SJSA1 (cell line): ENCODE measurements at regions not wholly inside any gene's neighbourhood (a gene's known extent, or its start where the extent isn't known, plus 50 kb on each side); places are given as distances from the start of the nearest gene placed in this dataset.
"Not testable (repeated sequence)": the region's sequence is repeated elsewhere in the genome, so short reads cannot be mapped to it uniquely, and the experiment has no call there.

Experiments used
- DNase-seq, 2 experiments: peaks; one replicate each; pipeline ENCODE4 v3.0.0-alpha.2; 2015 to 2020; ENCODE audit warnings: low spot score in 2 of 2, low read depth in 1 of 2
- H3K27ac ChIP-seq: fragments of 250-450 bp; sonication (Bioruptor Pico); 2 replicates; pipeline ENCODE4 v1.5.1; 2020; ENCODE audit warnings: mild to moderate bottlenecking, moderate library complexity
- H3K27me3 ChIP-seq: fragments of 250-450 bp; sonication (Bioruptor Pico); replicated peaks from 2 replicates; pipeline ENCODE4 v1.5.1; 2020; ENCODE audit warnings: mild to moderate bottlenecking, moderate library complexity
- H3K36me3 ChIP-seq: fragments of 250-450 bp; sonication (Bioruptor Pico); 2 replicates; pipeline ENCODE4 v1.5.1; 2020; ENCODE audit warnings: mild to moderate bottlenecking
- H3K4me1 ChIP-seq: fragments of 250-450 bp; sonication (Bioruptor Pico); replicated peaks from 2 replicates; pipeline ENCODE4 v1.6.1; 2021; ENCODE audit warnings: mild to moderate bottlenecking
- H3K4me3 ChIP-seq: fragments of 250-450 bp; sonication (Bioruptor Pico); 2 replicates; pipeline ENCODE4 v1.5.1; 2020; ENCODE audit warnings: mild to moderate bottlenecking
- H3K9me3 ChIP-seq: fragments of 250-450 bp; sonication (Bioruptor Pico); replicated peaks from 2 replicates; pipeline ENCODE4 v1.5.1; 2020; ENCODE audit warnings: mild to moderate bottlenecking

DNA sequence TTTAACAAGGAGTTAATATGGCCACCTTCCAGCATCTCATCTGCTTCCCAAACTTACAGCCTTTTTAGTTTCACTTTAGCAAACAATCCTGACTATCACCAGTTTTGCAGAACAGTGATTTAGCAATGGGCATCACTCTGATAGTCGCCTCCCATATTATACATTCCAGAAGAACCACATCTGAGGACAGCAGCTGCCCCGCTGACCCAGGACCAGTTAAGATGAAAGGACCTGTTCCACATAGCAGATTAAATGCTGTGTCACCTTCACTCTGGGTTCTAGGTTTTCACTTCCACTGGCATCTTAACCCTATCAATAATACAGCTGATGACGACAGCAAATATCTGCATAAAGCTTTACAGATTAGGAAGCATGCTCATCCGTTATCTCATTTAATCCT is 99.8 kb downstream of the TRIM69 start:
- no peak overlapping the region for H3K4me3 ChIP-seq
- H3K36me3 ChIP-seq = no peaks in the 10 kb centered on the region
- DNase-seq = no peak
- no peaks in the 10 kb centered on the region for H3K9me3 ChIP-seq
- no peak overlapping the region for H3K27ac ChIP-seq
- no peaks in the 10 kb centered on the region for H3K27me3 ChIP-seq
- H3K4me1 ChIP-seq = no peaks in the 10 kb centered on the region

DNA sequence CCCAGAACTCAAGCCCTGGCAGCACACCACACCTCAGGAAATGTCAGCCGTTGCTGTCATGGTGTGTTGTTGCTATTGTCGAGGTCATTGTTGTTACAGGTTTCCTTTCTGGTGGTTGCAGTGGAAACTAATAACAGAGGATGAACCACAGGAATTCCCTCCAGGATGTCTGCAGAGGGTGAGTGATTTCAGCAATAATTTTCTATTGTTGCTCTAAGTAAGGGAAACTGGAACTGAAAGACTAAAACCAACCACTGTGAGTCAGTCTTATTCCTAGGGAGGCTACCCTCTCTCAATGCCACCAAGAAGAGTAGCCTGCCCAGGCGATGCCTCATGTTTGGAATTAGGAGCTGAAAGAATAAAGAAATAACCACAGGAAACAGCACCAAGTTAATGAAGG is 102.6 kb downstream of the TRIM69 start:
- H3K27me3 ChIP-seq, H3K4me3 ChIP-seq, H3K9me3 ChIP-seq, H3K36me3 ChIP-seq, H3K27ac ChIP-seq, H3K4me1 ChIP-seq: not testable (repeated sequence)
- peak; percentile 52 to 72 for DNase-seq

DNA sequence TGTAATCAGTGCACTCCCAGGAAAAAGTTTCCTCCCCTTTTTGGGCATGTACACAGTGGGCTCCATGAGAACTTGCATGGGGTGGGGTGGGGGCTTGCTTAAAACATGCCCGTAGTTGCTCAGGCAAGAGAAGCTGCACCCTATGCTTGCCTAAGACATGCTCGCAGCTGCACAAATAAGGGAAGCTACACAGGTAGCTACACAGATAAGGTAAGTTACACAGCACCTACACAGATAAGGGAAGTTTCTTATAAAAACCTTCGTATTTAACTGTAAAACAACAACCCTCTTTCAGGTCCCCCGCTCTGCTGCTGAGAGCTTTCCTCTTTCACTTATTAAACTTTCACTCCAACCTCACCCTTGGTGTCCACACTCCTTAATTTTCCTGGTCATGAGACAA is 105.4 kb downstream of the TRIM69 start:
- not testable (repeated sequence) for H3K27ac ChIP-seq, DNase-seq, H3K27me3 ChIP-seq, H3K9me3 ChIP-seq, H3K36me3 ChIP-seq, H3K4me3 ChIP-seq, H3K4me1 ChIP-seq

DNA sequence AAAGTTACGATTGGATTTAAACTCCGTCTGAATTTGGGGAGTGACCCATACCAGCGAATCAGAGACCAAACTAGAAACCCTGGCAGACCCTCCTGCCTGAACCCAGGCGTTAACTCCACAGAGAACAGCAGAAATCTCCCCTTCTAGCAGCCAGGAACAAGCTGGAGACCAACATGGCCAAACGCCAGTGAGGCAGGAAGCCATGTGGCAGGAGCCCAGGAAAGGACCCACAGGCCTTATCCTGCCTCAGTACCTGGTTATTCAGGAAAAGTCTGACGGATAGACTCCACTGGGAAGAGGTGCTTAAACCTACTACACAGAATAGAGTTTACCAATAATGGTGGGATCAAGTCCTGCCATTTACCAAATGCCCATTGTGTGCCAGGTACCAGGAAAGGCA is 106.6 kb downstream of the TRIM69 start:
- not testable (repeated sequence) for H3K9me3 ChIP-seq, H3K27me3 ChIP-seq, H3K27ac ChIP-seq, H3K4me1 ChIP-seq, H3K4me3 ChIP-seq, DNase-seq, H3K36me3 ChIP-seq

DNA sequence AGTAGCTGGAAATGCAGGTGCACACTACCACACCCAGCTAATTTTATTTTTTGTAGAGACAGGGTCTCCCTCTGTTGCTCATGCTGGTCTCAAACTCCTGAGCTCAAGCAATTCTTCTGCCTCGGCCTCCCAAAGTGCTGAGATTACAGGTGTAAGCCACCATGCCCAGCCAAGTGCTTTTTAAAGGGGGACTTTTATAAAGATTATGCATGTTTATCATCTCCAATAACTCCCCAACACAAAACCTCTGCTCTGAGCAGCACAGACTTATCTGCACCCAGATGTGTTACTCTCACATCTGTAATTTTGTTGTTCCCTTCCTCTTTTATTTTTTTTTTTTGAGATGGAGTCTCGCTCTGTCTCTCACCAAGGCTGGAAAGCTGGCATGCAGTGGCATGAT is 108.6 kb downstream of the TRIM69 start:
- DNase-seq, H3K9me3 ChIP-seq, H3K4me3 ChIP-seq, H3K27me3 ChIP-seq, H3K36me3 ChIP-seq, H3K27ac ChIP-seq, H3K4me1 ChIP-seq: not testable (repeated sequence)

DNA sequence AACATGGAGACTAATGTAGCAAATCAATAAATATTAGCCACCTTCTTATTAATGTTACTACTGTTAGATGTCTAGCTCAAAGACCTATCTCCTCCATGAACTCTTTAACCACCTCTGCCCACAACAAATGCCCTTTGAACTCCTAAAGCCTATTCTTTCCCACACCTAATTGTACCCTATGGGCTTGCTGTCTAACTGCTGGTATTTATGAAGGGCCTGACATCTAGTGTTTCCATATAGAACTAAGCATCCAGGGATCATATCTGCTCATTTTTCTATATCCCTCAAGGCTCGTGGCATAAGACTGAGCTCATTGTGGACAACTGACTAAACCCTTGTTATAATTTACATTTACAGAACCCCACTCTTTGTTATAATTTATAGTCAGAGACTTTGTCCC is 109.8 kb downstream of the TRIM69 start:
- H3K27ac ChIP-seq, H3K36me3 ChIP-seq, H3K4me1 ChIP-seq, H3K27me3 ChIP-seq, DNase-seq, H3K9me3 ChIP-seq, H3K4me3 ChIP-seq: not testable (repeated sequence)

DNA sequence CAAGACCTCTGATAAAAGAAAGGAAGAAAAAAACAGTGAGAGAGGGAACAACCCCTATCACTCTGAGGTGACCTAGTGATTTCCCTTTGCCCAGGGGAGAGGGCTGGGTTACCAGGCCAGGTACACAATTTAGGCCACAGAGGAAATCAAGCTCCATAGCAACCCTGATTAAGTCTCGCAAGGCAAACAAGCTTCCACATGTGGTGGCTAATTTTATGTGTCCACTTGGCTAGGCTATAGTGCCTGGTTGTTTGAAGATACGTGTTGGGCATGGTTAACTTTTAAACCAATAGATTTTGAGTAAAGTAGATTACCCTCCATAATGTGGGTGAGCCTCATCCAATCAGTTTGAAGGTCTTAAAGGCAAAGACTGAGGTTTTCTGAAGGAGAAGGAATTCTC is 108.9 kb upstream of the TERB2 start:
- not testable (repeated sequence) for H3K27ac ChIP-seq, H3K36me3 ChIP-seq, H3K9me3 ChIP-seq, H3K4me3 ChIP-seq, H3K27me3 ChIP-seq, H3K4me1 ChIP-seq, DNase-seq

DNA sequence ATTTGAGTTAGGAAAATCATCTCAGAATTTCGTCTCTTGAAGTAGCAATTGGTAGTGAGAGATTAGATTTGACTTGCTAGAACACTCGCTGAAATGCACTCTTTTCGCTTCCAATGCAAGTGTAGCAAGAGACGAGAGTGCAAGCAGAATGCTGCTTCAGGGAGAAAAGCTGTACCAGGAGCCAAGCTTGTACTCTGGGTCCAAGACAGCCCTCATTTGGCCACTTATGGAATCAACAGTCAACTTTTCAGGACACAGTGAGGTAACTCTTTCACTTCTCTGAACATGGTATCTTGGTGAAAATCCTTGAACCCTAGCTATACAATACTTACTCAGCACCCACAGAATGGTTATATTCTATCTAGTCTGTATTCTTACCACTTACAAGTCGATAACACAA is 107.6 kb upstream of the TERB2 start:
- not testable (repeated sequence) for DNase-seq

DNA sequence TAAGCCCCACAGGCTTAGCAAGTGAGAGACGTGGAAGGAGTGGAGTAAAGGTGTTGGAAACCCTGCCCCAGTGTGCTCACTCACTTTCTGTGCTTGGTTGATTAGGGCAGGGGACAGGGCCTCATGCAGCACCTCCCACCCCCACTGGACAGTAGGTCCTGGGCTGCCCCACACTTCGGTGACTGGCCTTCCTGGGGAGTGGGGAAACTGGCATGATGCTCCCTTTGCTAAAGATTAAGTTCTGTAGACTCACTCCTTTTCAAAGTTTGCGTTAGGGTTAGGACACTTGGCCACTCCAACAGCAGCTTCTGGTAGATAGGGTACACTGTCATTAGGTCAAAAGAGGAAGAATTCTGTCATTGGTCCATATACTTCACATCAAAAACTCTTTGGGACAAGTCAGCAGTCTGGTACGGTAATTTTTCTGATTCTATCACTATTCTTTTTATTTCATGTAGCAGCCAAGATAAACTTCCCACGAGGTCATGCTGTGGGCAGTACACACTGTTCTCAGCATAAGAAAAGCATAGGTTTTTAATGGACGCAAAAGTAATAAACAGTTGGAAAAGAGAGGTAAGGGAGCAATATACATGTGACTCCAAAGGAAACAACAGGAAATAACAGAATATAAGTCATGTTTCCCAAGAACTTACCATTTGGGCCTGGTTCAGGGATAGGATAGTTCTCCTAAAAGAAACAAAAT is 106.6 kb upstream of the TERB2 start:
- not testable (repeated sequence) for H3K27me3 ChIP-seq, H3K27ac ChIP-seq, H3K9me3 ChIP-seq, H3K36me3 ChIP-seq, H3K4me1 ChIP-seq, DNase-seq, H3K4me3 ChIP-seq

More for the DNA sequence above, 107.6 kb upstream of the TERB2 start:
- not testable (repeated sequence) for H3K27ac ChIP-seq, H3K27me3 ChIP-seq, H3K9me3 ChIP-seq, H3K4me3 ChIP-seq, H3K4me1 ChIP-seq, H3K36me3 ChIP-seq

DNA sequence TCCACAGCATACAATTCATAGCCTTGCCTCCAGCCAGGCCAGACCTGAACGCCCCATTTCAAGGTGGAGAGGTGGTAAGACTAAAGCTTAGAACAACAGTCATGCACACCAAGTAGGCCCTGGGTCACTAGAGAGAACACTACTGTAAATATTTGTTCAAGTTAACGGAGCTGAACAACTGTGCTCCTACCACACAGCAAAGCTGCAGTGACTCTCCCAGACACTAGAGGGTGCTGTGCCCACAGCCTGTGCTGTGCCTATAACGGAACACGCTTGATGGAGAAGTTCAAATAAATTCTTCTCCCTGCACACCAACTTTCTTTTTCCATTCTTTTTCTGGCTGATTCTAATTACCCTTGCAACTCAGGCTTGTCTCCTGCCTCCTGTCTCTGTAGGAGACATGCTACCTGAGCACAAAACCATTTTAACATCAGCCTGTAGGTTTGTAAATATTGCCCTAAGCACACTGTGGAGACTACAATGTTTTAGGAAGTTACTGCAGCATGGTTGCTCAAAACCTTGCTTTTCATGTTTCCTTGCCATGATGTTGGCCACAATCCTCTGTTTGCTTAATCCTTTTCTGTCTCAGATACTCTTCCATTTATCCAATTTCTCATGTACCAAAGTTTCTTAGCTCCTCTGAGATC is 103.1 kb upstream of the TERB2 start:
- not testable (repeated sequence) for H3K4me3 ChIP-seq, H3K27me3 ChIP-seq, H3K36me3 ChIP-seq, H3K9me3 ChIP-seq, H3K27ac ChIP-seq, H3K4me1 ChIP-seq
- DNase-seq = peak; percentile 42 to 62

DNA sequence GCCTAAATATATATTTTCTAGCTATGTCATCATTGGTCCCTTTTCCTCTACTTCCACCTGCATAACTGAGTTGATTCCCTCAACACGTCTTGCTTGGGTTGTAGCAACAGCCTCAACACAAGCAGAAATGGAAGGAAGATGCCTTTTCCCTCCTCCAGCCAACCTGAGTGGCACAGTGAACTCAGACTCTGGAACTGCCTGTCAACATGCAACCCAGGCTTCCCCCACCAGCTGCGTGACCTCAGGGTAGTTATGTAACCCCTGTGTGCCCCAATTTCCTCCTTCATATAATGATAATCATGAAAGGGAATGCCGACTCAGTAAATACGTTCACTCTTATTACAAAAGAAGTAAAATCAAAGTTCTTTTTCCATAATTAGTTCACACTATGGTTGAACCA is 101.8 kb upstream of the TERB2 start:
- not testable (repeated sequence) for H3K4me1 ChIP-seq, DNase-seq, H3K27me3 ChIP-seq, H3K9me3 ChIP-seq, H3K4me3 ChIP-seq, H3K27ac ChIP-seq, H3K36me3 ChIP-seq

DNA sequence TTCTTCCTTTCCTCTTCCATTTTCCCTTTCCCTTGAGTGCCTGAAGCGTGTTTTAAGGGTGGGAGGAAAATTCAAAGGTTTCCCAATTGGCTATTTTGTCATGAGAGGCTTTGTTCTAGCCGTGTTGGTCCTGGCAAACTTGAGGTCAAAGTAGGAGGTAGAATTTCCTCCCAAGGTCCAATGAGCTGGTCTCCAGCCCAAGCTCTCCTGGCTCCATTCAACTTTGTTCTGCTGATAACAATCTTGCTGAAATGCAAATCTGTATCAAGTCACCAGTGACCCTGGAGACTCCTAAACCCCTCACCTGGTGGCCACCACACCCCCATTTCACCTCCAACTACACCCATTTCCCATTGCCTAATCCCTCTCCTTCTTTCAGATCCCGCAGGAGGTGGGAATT is 100.2 kb upstream of the TERB2 start:
- H3K36me3 ChIP-seq, H3K27ac ChIP-seq, H3K27me3 ChIP-seq, DNase-seq, H3K4me1 ChIP-seq, H3K9me3 ChIP-seq, H3K4me3 ChIP-seq: not testable (repeated sequence)

DNA sequence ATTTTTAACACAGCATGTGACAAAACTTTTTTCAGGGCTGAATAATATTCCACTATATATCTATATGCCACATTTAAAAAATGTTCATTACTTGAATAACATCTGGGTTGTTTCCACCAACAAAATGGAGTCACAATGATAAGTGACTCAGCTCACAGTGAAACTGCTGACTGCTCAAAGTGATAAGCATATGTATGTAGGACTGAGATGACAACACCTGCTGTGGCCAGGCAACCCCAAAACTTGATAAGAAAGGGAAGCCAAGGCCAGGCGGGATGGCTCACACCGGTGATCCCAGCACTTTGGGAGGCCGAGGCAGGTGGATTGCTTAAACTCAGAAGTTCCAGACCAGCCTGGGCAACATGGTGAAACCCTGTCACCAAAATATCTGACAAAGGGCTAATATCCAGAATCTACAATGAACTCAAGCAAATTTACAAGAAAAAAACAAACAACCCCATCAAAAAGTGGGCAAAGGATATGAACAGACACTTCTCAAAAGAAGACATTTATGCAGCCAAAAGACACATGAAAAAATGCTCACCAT is 99.2 kb upstream of the TERB2 start:
- H3K9me3 ChIP-seq, H3K36me3 ChIP-seq, H3K27me3 ChIP-seq, H3K4me3 ChIP-seq, H3K27ac ChIP-seq, H3K4me1 ChIP-seq, DNase-seq: not testable (repeated sequence)

DNA sequence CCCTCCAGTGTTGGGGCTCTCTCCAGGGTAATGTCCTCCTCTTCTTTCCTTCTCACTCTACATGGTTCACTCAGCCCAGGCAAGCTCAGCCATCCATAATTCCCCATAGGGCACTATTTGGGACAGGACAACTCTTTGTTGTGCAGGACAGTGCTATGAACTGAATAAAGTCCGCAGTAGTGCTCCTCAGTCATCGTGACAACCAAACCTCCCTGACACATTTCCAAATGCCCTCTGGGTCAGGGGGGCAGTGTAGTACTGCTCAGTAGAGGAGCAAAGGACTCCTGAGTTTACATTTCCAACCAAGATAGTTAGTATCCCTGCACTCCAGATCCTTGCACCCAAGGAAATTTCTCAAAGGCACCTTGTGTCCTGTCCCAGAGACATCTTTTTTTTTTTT is 97.4 kb upstream of the TERB2 start:
- H3K4me3 ChIP-seq, H3K27me3 ChIP-seq, H3K4me1 ChIP-seq, H3K27ac ChIP-seq, DNase-seq, H3K9me3 ChIP-seq, H3K36me3 ChIP-seq: not testable (repeated sequence)

DNA sequence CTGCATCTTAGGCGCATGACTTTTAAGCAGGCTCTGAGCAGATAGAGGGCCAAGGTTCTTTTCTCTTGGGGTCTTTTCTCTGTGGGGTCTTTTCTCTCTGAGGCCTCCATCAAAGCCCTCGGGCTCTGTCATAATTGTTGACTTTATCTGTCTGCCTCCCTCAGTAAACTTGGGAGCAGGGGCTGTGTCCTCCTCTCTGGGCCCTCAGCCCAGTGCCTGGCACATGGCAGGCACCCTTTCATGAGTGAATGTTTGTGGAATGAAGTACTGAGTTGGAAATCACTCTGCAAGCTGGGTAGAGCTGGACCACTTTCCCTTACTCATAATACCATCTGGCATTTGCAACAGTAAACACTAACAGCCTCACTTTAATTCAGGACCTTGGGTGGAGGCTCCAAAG is 96.3 kb upstream of the TERB2 start:
- DNase-seq, H3K4me3 ChIP-seq, H3K27me3 ChIP-seq, H3K36me3 ChIP-seq, H3K4me1 ChIP-seq, H3K9me3 ChIP-seq, H3K27ac ChIP-seq: not testable (repeated sequence)
